ENCODE measurements at regions not wholly inside any gene's neighbourhood (a gene's known extent, or its start where the extent isn't known, plus 50 kb on each side); places are given as distances from the start of the nearest gene placed in this dataset.
"Not testable (repeated sequence)": the region's sequence is repeated elsewhere in the genome, so short reads cannot be mapped to it uniquely, and the experiment has no call there.

GRCh38 chr1:211194826-211195225, 60.9 kb upstream of the KCNH1 start:
- H3K27ac ChIP-seq: no peak overlapping the region
- no peaks in the 10 kb centered on the region for H3K36me3 ChIP-seq (ENCODE audit: insufficient read depth in 1 of 2, low read depth in 1 of 2)
- no peaks in the 10 kb centered on the region for H3K27me3 ChIP-seq (ENCODE audit: insufficient read depth in 3 of 3, low read length in 2 of 3)
- no peaks in the 10 kb centered on the region for H3K4me1 ChIP-seq
- no peak overlapping the region for H3K4me3 ChIP-seq
- H3K9me3 ChIP-seq: no peaks in the 10 kb centered on the region
- WGBS, 3 donors: 50 to 67% (median 57%) methylated on average over 1 of the region's 1 CpG
- intact Hi-C loops (cut with DNase I): no loop called here
- DNase-seq (no peak), ATAC-seq (no peak)
- no peak for TF ChIP-seq CTCF (IDR thresholded peaks at IDR 0.05)

GRCh38 chr1:211192227-211192626, 58.3 kb upstream of the KCNH1 start:
- WGBS, 3 donors: 80 to 89% (median 89%) methylated on average over 3 of the region's 3 CpGs
- intact Hi-C loops (cut with DNase I): no loop called here

GRCh38 chr1:211188721-211189120, 54.8 kb upstream of the KCNH1 start:
- WGBS, 3 donors: 77 to 86% (median 77%) methylated on average over 4 of the region's 4 CpGs
- DNase-seq; H3K4me1 ChIP-seq; H3K9me3 ChIP-seq; H3K36me3 ChIP-seq (ENCODE audit: insufficient read depth in 1 of 2, low read depth in 1 of 2); H3K27me3 ChIP-seq (ENCODE audit: insufficient read depth in 3 of 3, low read length in 2 of 3); H3K4me3 ChIP-seq; intact Hi-C loops (cut with DNase I); ATAC-seq; H3K27ac ChIP-seq: not testable (repeated sequence)

More at GRCh38 chr1:211192227-211192626, 58.3 kb upstream of the KCNH1 start:
- DNase-seq (no peak), ATAC-seq (no peak)
- Histone ChIP-seq H3K4me1 (no peaks in the 10 kb centered on the region), H3K4me3 (no peak overlapping the region), H3K27me3 (ENCODE audit: insufficient read depth in 3 of 3, low read length in 2 of 3) (no peaks in the 10 kb centered on the region), H3K36me3 (ENCODE audit: insufficient read depth in 1 of 2, low read depth in 1 of 2) (no peaks in the 10 kb centered on the region), H3K27ac (no peak overlapping the region), H3K9me3 (no peaks in the 10 kb centered on the region)
- TF ChIP-seq CTCF (IDR thresholded peaks at IDR 0.05): no peak

GRCh38 chr1:211183747-211184313, 49.9 kb upstream of the KCNH1 start:
- Histone ChIP-seq H3K9me3 (no peaks in the 10 kb centered on the region), H3K27me3 (ENCODE audit: insufficient read depth in 3 of 3, low read length in 2 of 3) (peaks cover 0 to 3% (median 0%) of the 10 kb centered on the region in 3 donors), H3K27ac (no peak overlapping the region), H3K36me3 (ENCODE audit: insufficient read depth in 1 of 2, low read depth in 1 of 2) (no peaks in the 10 kb centered on the region), H3K4me3 (no peak overlapping the region), H3K4me1 (no peaks in the 10 kb centered on the region)
- no peak for TF ChIP-seq CTCF (IDR thresholded peaks at IDR 0.05)
- 77 to 78% (median 78%) methylated on average over 2 of the region's 2 CpGs for WGBS, 3 donors
- intact Hi-C loops (cut with DNase I): no loop called here
- ATAC-seq (no peak), DNase-seq (no peak)

Measured in psoas muscle (tissue), 7 donors.